ENCODE measurements at regions not wholly inside any gene's neighbourhood (a gene's known extent, or its start where the extent isn't known, plus 50 kb on each side); places are given as distances from the start of the nearest gene placed in this dataset.

- no peak for DNase-seq
Measured at GRCh38 chr20:39660226-39660625, 698.1 kb downstream of the DHX35 start.

- no peak for DNase-seq
Measured at GRCh38 chr20:39658662-39659409, 696.7 kb downstream of the DHX35 start.

- no peak for DNase-seq
Measured at GRCh38 chr20:39654171-39654570, 692.0 kb downstream of the DHX35 start.

- no peak for DNase-seq
Measured at GRCh38 chr20:39651645-39652325, 689.6 kb downstream of the DHX35 start.

- no peak for DNase-seq
Measured at GRCh38 chr20:39646874-39647413, 684.8 kb downstream of the DHX35 start.

GRCh38 chr20:39645131-39645530 is 683.0 kb downstream of the DHX35 start:
- DNase-seq, result no peak

GRCh38 chr20:39643292-39643691 is 681.1 kb downstream of the DHX35 start:
- no peak for DNase-seq

- no peak for DNase-seq
Measured at GRCh38 chr20:39641423-39641822, 679.3 kb downstream of the DHX35 start.

GRCh38 chr20:39640147-39640546 is 678.0 kb downstream of the DHX35 start:
- DNase-seq, result no peak

GRCh38 chr20:39638731-39639130 is 676.6 kb downstream of the DHX35 start:
- no peak for DNase-seq

- no peak for DNase-seq
Measured at GRCh38 chr20:39633689-39634088, 671.5 kb downstream of the DHX35 start.

- no peak for DNase-seq
Measured at GRCh38 chr20:39632757-39633156, 670.6 kb downstream of the DHX35 start.

- no peak for DNase-seq
Measured at GRCh38 chr20:39632176-39632575, 670.0 kb downstream of the DHX35 start.

GRCh38 chr20:39631557-39631956 is 669.4 kb downstream of the DHX35 start:
- no peak for DNase-seq

- DNase-seq, result no peak
Measured at GRCh38 chr20:39630215-39630908, 668.2 kb downstream of the DHX35 start.

- no peak for DNase-seq
Measured at GRCh38 chr20:39627765-39628164, 665.6 kb downstream of the DHX35 start.

GRCh38 chr20:39624316-39624715 is 662.2 kb downstream of the DHX35 start:
- no peak for DNase-seq

- DNase-seq, result no peak
Measured at GRCh38 chr20:39623584-39624234, 661.6 kb downstream of the DHX35 start.

- no peak for DNase-seq
Measured at GRCh38 chr20:39619271-39619785, 657.2 kb downstream of the DHX35 start.

- no peak for DNase-seq
Measured at GRCh38 chr20:39611901-39612300, 649.8 kb downstream of the DHX35 start.

GRCh38 chr20:39607141-39607540 is 645.0 kb downstream of the DHX35 start:
- no peak for DNase-seq

- no peak for DNase-seq
Measured at GRCh38 chr20:39605908-39606307, 643.8 kb downstream of the DHX35 start.

GRCh38 chr20:39605361-39605760 is 643.2 kb downstream of the DHX35 start:
- no peak for DNase-seq
